Gastroesophageal sphincter (tissue), 4 donors: ENCODE measurements at regions not wholly inside any gene's neighbourhood (a gene's known extent, or its start where the extent isn't known, plus 50 kb on each side); places are given as distances from the start of the nearest gene placed in this dataset.

ENCODE experiments used
- ATAC-seq: fragments of 150-250 bp; one replicate; pipeline ENCODE4 v1.9.1; 2016; ENCODE audit warnings: mild to moderate bottlenecking, moderate library complexity
- H3K27ac ChIP-seq, 4 donors: fragments of 200-600 bp; sonication (generic) in 3 of 4; 1 replicate in 3 of 4; 2 replicates in 1 of 4; pipeline ENCODE4 v1.5.1; 2016 to 2019
- H3K27me3 ChIP-seq: fragments of 200-600 bp; sonication (generic); one replicate; pipeline ENCODE4 v1.5.1; 2019
- H3K36me3 ChIP-seq, 2 donors: fragments of 200-600 bp; sonication (generic); one replicate each; pipeline ENCODE4 v1.5.1; 2019; ENCODE audit warnings: control low read depth in 1 of 2
- H3K4me1 ChIP-seq, 3 donors: fragments of 200-600 bp; sonication (generic); 1 replicate in 2 of 3; 2 replicates in 1 of 3; pipeline ENCODE4 v1.5.1; 2016 to 2019; ENCODE audit warnings: control low read depth in 2 of 3
- H3K4me3 ChIP-seq, 2 donors: fragments of 200-600 bp; sonication (generic); one replicate each; pipeline ENCODE4 v1.5.1; 2019; ENCODE audit warnings: mild to moderate bottlenecking in 1 of 2, moderate library complexity in 1 of 2
- H3K9me3 ChIP-seq, 3 donors: fragments of 200-600 bp; sonication (generic); one replicate each; pipeline ENCODE4 v1.5.1; 2017 to 2019; ENCODE audit warnings: control low read depth in 2 of 3
- CTCF ChIP-seq, 4 experiments: fragments of 200-600 bp in 2 of 4; fragments of 450-650 bp in 2 of 4; sonication (generic) in 1 of 4; IDR thresholded peaks; one replicate each; pipeline ENCODE4 v1.5.1; 2017 to 2019; ENCODE audit warnings: antibody characterized with exemption in 4 of 4, mild to moderate bottlenecking in 2 of 4, moderate library complexity in 2 of 4
- EP300 ChIP-seq: sonication (generic); formaldehyde crosslinking; IDR thresholded peaks from one replicate; pipeline ENCODE4 v1.6.1; 2017; ENCODE audit warnings: antibody characterized with exemption, mild to moderate bottlenecking
- POLR2A ChIP-seq, 2 donors: fragments of 450-650 bp; IDR thresholded peaks; one replicate each; pipeline ENCODE4 v1.6.1; 2017; ENCODE audit warnings: antibody characterized with exemption in 2 of 2, mild to moderate bottlenecking in 2 of 2, moderate library complexity in 1 of 2
- POLR2AphosphoS5 ChIP-seq: sonication (generic); formaldehyde crosslinking; IDR thresholded peaks from one replicate; pipeline ENCODE4 v1.6.1; 2017; ENCODE audit warnings: antibody characterized with exemption
- WGBS, 2 donors: methylation state at CpG; one replicate each; pipeline ENCODE4 v1.1.5; 2018; ENCODE audit warnings: low coverage in 1 of 2; 5-methylcytosine and 5-hydroxymethylcytosine counted together

GRCh38 chr16:49200223-49200820 is 81.3 kb downstream of the CBLN1 start:
- Histone ChIP-seq H3K4me1 (no peaks in the 10 kb centered on the region), H3K27ac (no peak overlapping the region), H3K27me3 (no peaks in the 10 kb centered on the region), H3K4me3 (no peak overlapping the region), H3K36me3 (no peaks in the 10 kb centered on the region), H3K9me3 (no peaks in the 10 kb centered on the region)
- peak; percentile 80 for ATAC-seq
- TF ChIP-seq EP300 (no peak), POLR2AphosphoS5 (no peak), CTCF (IDR thresholded peaks at IDR 0.05) (no peak), POLR2A (IDR thresholded peaks at IDR 0.05) (no peak)
- 70 to 85% methylated on average over 4 to 6 of the region's 8 CpGs for WGBS, 2 donors

GRCh38 chr16:49195237-49195548 is 86.4 kb downstream of the CBLN1 start:
- H3K27ac ChIP-seq = peak overlapping the region in 3 of 4 donors; percentile 53 to 66 (median 59)
- no peaks in the 10 kb centered on the region for H3K9me3 ChIP-seq
- ATAC-seq = no peak
- 40 to 57% methylated on average over 1 to 5 of the region's 5 CpGs for WGBS, 2 donors
- no peaks in the 10 kb centered on the region for H3K36me3 ChIP-seq
- TF ChIP-seq POLR2AphosphoS5 (no peak), EP300 (no peak), POLR2A (IDR thresholded peaks at IDR 0.05) (no peak), CTCF (IDR thresholded peaks at IDR 0.05) (no peak)
- peaks cover 5% of the 10 kb centered on the region for H3K27me3 ChIP-seq
- H3K4me3 ChIP-seq = no peak overlapping the region
- H3K4me1 ChIP-seq = no peaks in the 10 kb centered on the region

GRCh38 chr16:49194537-49195236 is 87.0 kb downstream of the CBLN1 start:
- WGBS, 2 donors = 24 to 34% methylated on average over 10 to 16 of the region's 16 CpGs
- Histone ChIP-seq H3K27me3 (peaks cover 5% of the 10 kb centered on the region), H3K27ac (peak overlapping the region in 3 of 4 donors; percentile 53 to 66 (median 59))

GRCh38 chr16:49193596-49193995 is 88.0 kb downstream of the CBLN1 start:
- no peaks in the 10 kb centered on the region for H3K4me1 ChIP-seq
- H3K4me3 ChIP-seq = no peak overlapping the region
- no peak for TF ChIP-seq POLR2AphosphoS5
- no peak for TF ChIP-seq EP300
- TF ChIP-seq POLR2A (IDR thresholded peaks at IDR 0.05) = no peak
- TF ChIP-seq CTCF (IDR thresholded peaks at IDR 0.05) = no peak
- no peak for ATAC-seq
- peaks cover 5% of the 10 kb centered on the region for H3K27me3 ChIP-seq
- WGBS, 2 donors = 78 to 86% methylated on average over 1 to 2 of the region's 2 CpGs
- peak overlapping the region in 2 of 4 donors; percentile 37 to 46 for H3K27ac ChIP-seq
- no peaks in the 10 kb centered on the region for H3K9me3 ChIP-seq
- no peaks in the 10 kb centered on the region for H3K36me3 ChIP-seq

More at GRCh38 chr16:49194537-49195236, 87.0 kb downstream of the CBLN1 start:
- ATAC-seq = peak; percentile 92
- Histone ChIP-seq H3K4me1 (no peaks in the 10 kb centered on the region), H3K36me3 (no peaks in the 10 kb centered on the region), H3K4me3 (no peak overlapping the region), H3K9me3 (no peaks in the 10 kb centered on the region)
- no peak for TF ChIP-seq EP300

- Histone ChIP-seq H3K27ac (no peak overlapping the region), H3K4me3 (no peak overlapping the region), H3K4me1 (no peaks in the 10 kb centered on the region), H3K9me3 (no peaks in the 10 kb centered on the region), H3K36me3 (no peaks in the 10 kb centered on the region), H3K27me3 (peaks cover 5% of the 10 kb centered on the region)
- ATAC-seq = no peak
- 50 to 57% methylated on average over 1 of the region's 1 CpG for WGBS, 2 donors
- no peak for TF ChIP-seq POLR2AphosphoS5
- TF ChIP-seq POLR2A (IDR thresholded peaks at IDR 0.05) = no peak
- no peak for TF ChIP-seq CTCF (IDR thresholded peaks at IDR 0.05)
- TF ChIP-seq EP300 = no peak
Observed at GRCh38 chr16:49189286-49189685, 92.4 kb downstream of the CBLN1 start.
